GM06990 (cell line): ENCODE measurements at regions not wholly inside any gene's neighbourhood (a gene's known extent, or its start where the extent isn't known, plus 50 kb on each side); places are given as distances from the start of the nearest gene placed in this dataset.

ENCODE experiments used
- DNase-seq: peaks from one replicate; pipeline ENCODE4 v3.0.0-alpha.2; 2011; ENCODE audit not compliant: insufficient read length; ENCODE audit errors: extremely low read depth
- H3K27me3 ChIP-seq: replicated peaks from 2 replicates; pipeline ENCODE4 v1.6.0; 2011; ENCODE audit warnings: low read length; ENCODE audit not compliant: control insufficient read depth, insufficient read depth
- H3K36me3 ChIP-seq: 2 replicates; pipeline ENCODE4 v1.5.1; 2011; ENCODE audit warnings: low read length; ENCODE audit not compliant: control insufficient read depth, insufficient read depth
- H3K4me3 ChIP-seq: replicated peaks from 2 replicates; pipeline ENCODE4 v1.5.1; 2011; ENCODE audit warnings: low read depth, mild to moderate bottlenecking, control low read depth, low read length
- CTCF ChIP-seq: IDR thresholded peaks from 2 replicates; pipeline ENCODE4 v1.5.1; 2011; ENCODE audit warnings: low read length, control low read depth, mild to moderate bottlenecking, inconsistent platforms; ENCODE audit not compliant: insufficient read depth, poor library complexity, severe bottlenecking

DNA sequence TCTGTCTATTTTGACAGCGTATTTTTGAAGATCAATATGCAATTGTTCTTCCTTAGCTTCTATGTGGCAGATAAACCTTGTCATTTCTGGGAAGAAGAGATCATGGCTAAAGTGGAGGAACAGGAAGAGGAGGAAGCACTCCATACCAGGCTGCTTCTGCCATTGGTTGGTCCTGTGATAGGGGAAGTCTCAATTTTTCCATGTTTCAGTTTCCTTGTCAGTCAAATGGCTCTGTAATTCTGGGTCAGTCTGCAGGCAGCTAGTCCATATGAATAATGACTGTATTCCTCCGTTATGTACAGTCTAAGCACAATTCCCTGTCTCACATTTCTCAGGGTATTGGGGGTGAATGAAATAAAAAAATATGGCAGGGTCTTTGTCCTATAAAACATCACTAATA is 277.6 kb upstream of the CXCR4 start:
- no peak overlapping the region for H3K4me3 ChIP-seq
- DNase-seq = no peak
- H3K36me3 ChIP-seq = no peaks in the 10 kb centered on the region
- no peak for TF ChIP-seq CTCF
- H3K27me3 ChIP-seq = no peaks in the 10 kb centered on the region

DNA sequence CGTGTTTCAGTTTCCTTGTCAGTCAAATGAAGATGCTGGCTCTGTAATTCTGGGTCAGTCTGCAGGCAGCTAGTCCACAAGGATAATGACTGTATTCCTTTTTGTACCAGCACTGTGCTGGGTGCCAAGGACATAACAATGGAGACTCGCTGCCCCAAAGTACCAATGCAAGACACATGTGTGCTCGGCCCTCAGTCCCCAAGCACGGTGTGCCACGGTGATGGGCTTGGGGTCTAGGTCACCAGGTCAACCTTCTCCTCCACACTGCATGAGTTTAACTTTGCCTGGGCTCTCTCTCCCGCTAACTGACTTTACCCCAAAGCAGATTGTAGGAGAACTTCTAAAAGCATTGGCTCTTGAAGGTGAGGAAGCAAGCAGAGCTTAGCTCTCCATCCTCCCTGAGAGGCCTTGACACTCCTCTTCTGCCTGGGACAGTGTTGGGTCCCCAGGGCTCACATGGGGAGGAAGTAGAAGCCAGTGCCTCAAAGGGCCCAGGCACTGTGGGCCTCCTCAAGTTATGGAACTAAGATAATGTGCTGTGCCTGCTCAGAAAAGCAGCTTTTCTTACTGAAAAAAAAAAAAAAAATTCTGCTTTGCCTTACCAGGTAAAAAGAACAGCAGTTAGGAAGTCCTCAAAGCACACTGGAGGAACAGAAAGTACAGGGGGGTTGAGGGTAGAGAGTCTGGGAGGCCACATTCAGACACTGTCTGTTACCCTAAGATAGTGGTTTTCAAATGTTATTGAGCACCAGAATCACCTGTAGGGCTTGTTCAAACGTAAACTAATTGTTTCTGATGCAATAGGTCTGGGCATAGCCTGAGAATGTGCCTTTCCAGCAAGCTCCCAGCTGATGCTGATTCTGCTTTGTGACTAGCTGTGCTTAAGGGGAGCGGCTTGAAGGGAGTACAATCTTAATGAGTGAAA is 276.4 kb upstream of the CXCR4 start:
- Histone ChIP-seq H3K36me3 (no peaks in the 10 kb centered on the region), H3K27me3 (no peaks in the 10 kb centered on the region), H3K4me3 (no peak overlapping the region)
- TF ChIP-seq CTCF = no peak
- DNase-seq = no peak

DNA sequence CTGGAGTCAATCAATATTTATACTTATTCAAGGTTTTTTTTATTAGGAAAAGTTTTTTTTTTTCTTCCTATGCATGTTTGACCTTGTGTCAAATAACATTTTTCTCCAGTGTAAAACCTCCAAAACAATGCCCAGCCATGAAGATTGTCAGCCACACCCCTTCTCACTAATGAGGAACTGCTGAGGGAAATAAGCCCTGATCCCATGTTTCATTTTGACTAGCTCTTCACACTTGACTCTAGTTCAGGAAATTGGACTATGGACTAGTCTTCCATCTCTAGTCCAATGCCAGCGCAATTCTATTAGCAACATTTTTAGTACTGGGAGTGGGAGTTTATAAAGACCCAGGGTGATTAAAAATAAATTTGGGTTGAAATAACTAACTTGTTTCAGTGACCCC is 275.6 kb upstream of the CXCR4 start:
- DNase-seq = no peak
- H3K36me3 ChIP-seq = no peaks in the 10 kb centered on the region
- no peaks in the 10 kb centered on the region for H3K27me3 ChIP-seq
- no peak for TF ChIP-seq CTCF
- H3K4me3 ChIP-seq = no peak overlapping the region

DNA sequence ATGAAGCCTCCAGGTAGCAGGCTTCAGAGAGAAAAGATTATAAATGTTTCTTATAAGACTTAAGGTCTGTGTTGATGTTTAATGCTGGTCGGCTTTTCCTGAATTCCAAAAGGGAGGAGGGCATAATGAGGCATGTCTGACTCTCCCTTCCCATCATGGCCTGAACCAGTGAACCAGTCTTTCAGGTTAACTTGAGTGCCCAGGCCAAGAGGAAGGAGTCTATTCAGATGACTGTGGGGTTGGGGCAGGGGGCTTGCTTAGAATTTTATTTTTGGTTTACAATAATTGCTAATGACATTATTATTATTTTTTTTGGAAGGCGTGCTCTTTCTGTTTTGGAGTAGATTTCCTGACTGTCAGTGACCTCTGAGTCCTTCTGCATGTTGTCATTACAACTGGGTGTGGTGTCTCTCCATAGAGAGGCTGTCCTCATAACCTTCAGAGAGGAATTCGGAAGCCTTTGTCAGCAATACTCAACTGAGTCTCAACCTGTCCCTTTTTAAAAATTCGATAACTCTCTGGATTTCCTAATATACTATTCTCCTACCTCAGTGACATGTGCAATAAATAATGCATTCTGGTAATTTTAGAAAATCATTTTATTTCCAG is 275.1 kb upstream of the CXCR4 start:
- Histone ChIP-seq H3K4me3 (no peak overlapping the region), H3K27me3 (no peaks in the 10 kb centered on the region), H3K36me3 (no peaks in the 10 kb centered on the region)
- TF ChIP-seq CTCF = no peak
- no peak for DNase-seq

- TF ChIP-seq CTCF = no peak
- no peaks in the 10 kb centered on the region for H3K27me3 ChIP-seq
- no peak for DNase-seq
- peak overlapping the region; percentile 24 for H3K4me3 ChIP-seq
- H3K36me3 ChIP-seq = no peaks in the 10 kb centered on the region
Observed at GRCh38 chr2:136389809-136390208, 271.9 kb upstream of the CXCR4 start.

- Histone ChIP-seq H3K36me3 (no peaks in the 10 kb centered on the region), H3K27me3 (no peaks in the 10 kb centered on the region), H3K4me3 (no peak overlapping the region)
- no peak for DNase-seq
- TF ChIP-seq CTCF = no peak
Observed at GRCh38 chr2:136386046-136386445, 268.1 kb upstream of the CXCR4 start.
